ENCODE measurements at regions not wholly inside any gene's neighbourhood (a gene's known extent, or its start where the extent isn't known, plus 50 kb on each side); places are given as distances from the start of the nearest gene placed in this dataset.
"Not testable (repeated sequence)": the region's sequence is repeated elsewhere in the genome, so short reads cannot be mapped to it uniquely, and the experiment has no call there.

DNA sequence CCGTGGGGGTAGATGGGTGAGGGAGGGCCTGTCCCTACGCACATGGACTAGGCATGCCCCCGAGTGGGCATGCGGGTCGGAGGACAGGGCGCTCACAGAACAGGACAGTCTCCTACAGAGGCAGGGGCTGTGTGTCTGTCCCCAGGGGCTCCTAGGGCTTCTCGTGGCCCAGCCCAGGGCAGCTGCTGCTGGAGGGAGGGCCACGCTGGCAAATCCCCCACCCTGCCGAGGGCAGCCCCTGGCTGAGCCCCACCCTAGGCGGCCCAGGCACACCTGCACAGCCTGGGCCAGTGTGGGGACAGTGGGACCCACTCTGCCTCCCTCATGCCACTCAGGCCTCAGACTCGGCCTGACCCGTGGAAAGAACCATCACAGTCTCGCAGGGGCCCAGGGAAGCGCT is 214.6 kb downstream of the TMEM121 start:
- not testable (repeated sequence) for TF ChIP-seq CTCF (IDR thresholded peaks at IDR 0.05); ZFX (IDR thresholded peaks at IDR 0.05; ENCODE audit: borderline replicate concordance)

Measured in 22Rv1 (cell line).